Vagina (tissue), 2 donors: ENCODE measurements at regions not wholly inside any gene's neighbourhood (a gene's known extent, or its start where the extent isn't known, plus 50 kb on each side); places are given as distances from the start of the nearest gene placed in this dataset.
"Not testable (repeated sequence)": the region's sequence is repeated elsewhere in the genome, so short reads cannot be mapped to it uniquely, and the experiment has no call there.

Source experiments
- DNase-seq, 2 donors: peaks; one replicate each; pipeline ENCODE4 v3.0.0-alpha.2; 2017; ENCODE audit errors: extremely low spot score in 2 of 2
- H3K27ac ChIP-seq: fragments of 200-600 bp; sonication (generic); one replicate; pipeline ENCODE4 v1.5.1; 2019
- H3K27me3 ChIP-seq: fragments of 200-600 bp; sonication (generic); one replicate; pipeline ENCODE4 v1.5.1; 2019
- H3K36me3 ChIP-seq, 2 donors: fragments of 200-600 bp; sonication (generic); one replicate each; pipeline ENCODE4 v1.5.1; 2017 to 2019
- H3K4me1 ChIP-seq: fragments of 200-600 bp; sonication (generic); one replicate; pipeline ENCODE4 v1.5.1; 2019
- H3K4me3 ChIP-seq, 2 donors: fragments of 200-600 bp; sonication (generic); 1 replicate in 1 of 2; 2 replicates in 1 of 2; pipeline ENCODE4 v1.5.1; 2016 to 2019
- H3K9me3 ChIP-seq: fragments of 200-600 bp; sonication (generic); one replicate; pipeline ENCODE4 v1.5.1; 2019
- POLR2A ChIP-seq, 2 donors: fragments of 450-650 bp; IDR thresholded peaks; one replicate each; pipeline ENCODE4 v1.6.1; 2017; ENCODE audit warnings: antibody characterized with exemption in 2 of 2, mild to moderate bottlenecking in 2 of 2, moderate library complexity in 2 of 2
- POLR2AphosphoS5 ChIP-seq, 2 donors: sonication (generic); formaldehyde crosslinking; IDR thresholded peaks; one replicate each; pipeline ENCODE4 v1.9.0; 2017; ENCODE audit warnings: antibody characterized with exemption in 2 of 2, mild to moderate bottlenecking in 2 of 2, low read depth in 1 of 2; ENCODE audit not compliant: insufficient read depth in 1 of 2
- intact Hi-C: fragments of 100-400 bp; cut with DNase I; formaldehyde crosslinking; loops from one replicate; pipeline ENCODE4 v1.15.1; 2023
- TF ChIP-seq, protein P1 (sequence below), 3 experiments: fragments of 450-650 bp in 2 of 3; fragments of 200-600 bp in 1 of 3; sonication (generic) in 1 of 3; IDR thresholded peaks; one replicate each; pipeline ENCODE4 v1.5.1; 2017 to 2019; ENCODE audit warnings: antibody characterized with exemption in 3 of 3, mild to moderate bottlenecking in 2 of 3, moderate library complexity in 2 of 3

DNA sequence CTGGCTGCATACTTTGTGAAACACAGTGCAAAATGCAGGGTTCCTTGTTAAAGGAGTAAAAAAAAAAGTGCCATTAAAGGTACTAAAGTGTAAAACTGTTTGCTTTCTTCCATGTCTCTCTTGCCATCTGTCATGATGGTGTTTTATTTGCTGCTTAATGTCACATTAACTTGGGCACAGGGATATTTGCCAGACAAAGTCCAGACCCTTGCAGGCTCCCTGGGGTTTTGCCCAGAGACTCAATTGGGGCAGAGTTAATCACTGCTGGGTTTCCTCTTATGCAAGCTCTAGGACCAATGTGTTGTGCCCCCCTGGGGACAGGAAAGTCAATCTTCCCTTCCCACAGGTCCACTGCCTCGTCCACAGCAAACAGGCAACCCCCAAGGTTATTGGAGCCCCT, 274.3 kb upstream of the SGCD start:
- TF ChIP-seq, protein P1, sequence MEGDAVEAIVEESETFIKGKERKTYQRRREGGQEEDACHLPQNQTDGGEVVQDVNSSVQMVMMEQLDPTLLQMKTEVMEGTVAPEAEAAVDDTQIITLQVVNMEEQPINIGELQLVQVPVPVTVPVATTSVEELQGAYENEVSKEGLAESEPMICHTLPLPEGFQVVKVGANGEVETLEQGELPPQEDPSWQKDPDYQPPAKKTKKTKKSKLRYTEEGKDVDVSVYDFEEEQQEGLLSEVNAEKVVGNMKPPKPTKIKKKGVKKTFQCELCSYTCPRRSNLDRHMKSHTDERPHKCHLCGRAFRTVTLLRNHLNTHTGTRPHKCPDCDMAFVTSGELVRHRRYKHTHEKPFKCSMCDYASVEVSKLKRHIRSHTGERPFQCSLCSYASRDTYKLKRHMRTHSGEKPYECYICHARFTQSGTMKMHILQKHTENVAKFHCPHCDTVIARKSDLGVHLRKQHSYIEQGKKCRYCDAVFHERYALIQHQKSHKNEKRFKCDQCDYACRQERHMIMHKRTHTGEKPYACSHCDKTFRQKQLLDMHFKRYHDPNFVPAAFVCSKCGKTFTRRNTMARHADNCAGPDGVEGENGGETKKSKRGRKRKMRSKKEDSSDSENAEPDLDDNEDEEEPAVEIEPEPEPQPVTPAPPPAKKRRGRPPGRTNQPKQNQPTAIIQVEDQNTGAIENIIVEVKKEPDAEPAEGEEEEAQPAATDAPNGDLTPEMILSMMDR (IDR thresholded peaks at IDR 0.05), result no peak
- TF ChIP-seq POLR2AphosphoS5 (IDR thresholded peaks at IDR 0.05; ENCODE audit: insufficient read depth in 1 of 2, low read depth in 1 of 2), result no peak
- TF ChIP-seq POLR2A (IDR thresholded peaks at IDR 0.05), result no peak
- H3K36me3 ChIP-seq, result no peaks in the 10 kb centered on the region
- no peaks in the 10 kb centered on the region for H3K9me3 ChIP-seq
- no peaks in the 10 kb centered on the region for H3K4me1 ChIP-seq
- no peak for DNase-seq
- H3K27me3 ChIP-seq, result no peaks in the 10 kb centered on the region
- no peak overlapping the region for H3K27ac ChIP-seq
- intact Hi-C loops, result no loop called here
- H3K4me3 ChIP-seq, result no peak overlapping the region

DNA sequence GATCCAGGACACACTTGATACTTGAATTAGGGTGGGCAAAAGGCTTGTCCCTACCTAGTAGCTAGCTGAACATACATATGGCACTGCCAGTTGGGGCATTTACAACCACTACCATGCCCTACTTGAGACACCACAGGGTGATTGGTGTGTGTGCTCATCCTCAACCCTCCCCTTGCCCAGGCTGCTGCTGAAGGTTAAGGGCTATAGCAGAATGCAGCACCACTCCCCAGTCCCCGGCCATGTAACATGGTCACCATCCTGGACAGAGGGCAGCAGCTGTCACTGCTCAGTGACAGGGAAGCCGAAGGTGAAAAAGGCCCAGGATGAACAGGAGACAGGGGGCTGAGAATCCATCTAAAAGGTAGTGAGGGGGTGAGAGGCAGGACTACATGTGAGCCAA, 273.9 kb upstream of the SGCD start:
- H3K36me3 ChIP-seq, result no peaks in the 10 kb centered on the region
- no peak overlapping the region for H3K27ac ChIP-seq
- DNase-seq, result no peak
- H3K27me3 ChIP-seq, result no peaks in the 10 kb centered on the region
- intact Hi-C loops, result no loop called here
- H3K4me3 ChIP-seq, result no peak overlapping the region
- no peaks in the 10 kb centered on the region for H3K4me1 ChIP-seq
- H3K9me3 ChIP-seq, result no peaks in the 10 kb centered on the region
- TF ChIP-seq POLR2AphosphoS5 (IDR thresholded peaks at IDR 0.05; ENCODE audit: insufficient read depth in 1 of 2, low read depth in 1 of 2), result no peak
- no peak for TF ChIP-seq POLR2A (IDR thresholded peaks at IDR 0.05)
- TF ChIP-seq, protein P1 (IDR thresholded peaks at IDR 0.05), result no peak

GRCh38 chr5:156076912-156077311, 250.1 kb upstream of the SGCD start:
- DNase-seq, result no peak
- intact Hi-C loops, result no loop called here
- TF ChIP-seq POLR2A (IDR thresholded peaks at IDR 0.05) (no peak), POLR2AphosphoS5 (IDR thresholded peaks at IDR 0.05; ENCODE audit: insufficient read depth in 1 of 2, low read depth in 1 of 2) (no peak)
- TF ChIP-seq, protein P1 (IDR thresholded peaks at IDR 0.05), result no peak
- no peak overlapping the region for H3K4me3 ChIP-seq
- H3K27me3 ChIP-seq, result no peaks in the 10 kb centered on the region
- no peaks in the 10 kb centered on the region for H3K36me3 ChIP-seq
- no peaks in the 10 kb centered on the region for H3K4me1 ChIP-seq
- no peaks in the 10 kb centered on the region for H3K9me3 ChIP-seq
- H3K27ac ChIP-seq, result no peak overlapping the region

GRCh38 chr5:156087577-156088110, 239.3 kb upstream of the SGCD start:
- Histone ChIP-seq H3K4me3 (no peak overlapping the region), H3K9me3 (no peaks in the 10 kb centered on the region), H3K36me3 (no peaks in the 10 kb centered on the region), H3K4me1 (no peaks in the 10 kb centered on the region), H3K27me3 (no peaks in the 10 kb centered on the region), H3K27ac (no peak overlapping the region)
- no peak for DNase-seq
- intact Hi-C loops, result no loop called here
- TF ChIP-seq, protein P1 (IDR thresholded peaks at IDR 0.05), result no peak
- no peak for TF ChIP-seq POLR2AphosphoS5 (IDR thresholded peaks at IDR 0.05; ENCODE audit: insufficient read depth in 1 of 2, low read depth in 1 of 2)
- TF ChIP-seq POLR2A (IDR thresholded peaks at IDR 0.05), result no peak

GRCh38 chr5:156089955-156090940, 236.7 kb upstream of the SGCD start:
- H3K4me1 ChIP-seq, intact Hi-C loops, H3K36me3 ChIP-seq, H3K27ac ChIP-seq, H3K4me3 ChIP-seq, DNase-seq, H3K27me3 ChIP-seq, H3K9me3 ChIP-seq: not testable (repeated sequence)
